ENCODE measurements at regions not wholly inside any gene's neighbourhood (a gene's known extent, or its start where the extent isn't known, plus 50 kb on each side); places are given as distances from the start of the nearest gene placed in this dataset.

- Histone ChIP-seq H3K27ac (ENCODE audit: low read depth, low read length, poor library complexity, severe bottlenecking) (no peak overlapping the region), H3K9me2 (ENCODE audit: insufficient read depth, low read length) (no peaks in the 10 kb centered on the region), H3K79me2 (ENCODE audit: insufficient read depth, low read depth, low read length) (no peaks in the 10 kb centered on the region), H2AFZ (ENCODE audit: low read length) (no peak overlapping the region), H3K36me3 (ENCODE audit: insufficient read depth, low read length) (no peaks in the 10 kb centered on the region), H4K20me1 (ENCODE audit: insufficient read depth, low read length) (no peaks in the 10 kb centered on the region), H3K9me3 (ENCODE audit: low read length) (no peaks in the 10 kb centered on the region), H3K4me1 (ENCODE audit: insufficient read depth, low read length, poor library complexity, severe bottlenecking) (no peaks in the 10 kb centered on the region), H3K4me3 (ENCODE audit: low read depth, low read length, poor library complexity, severe bottlenecking) (no peak overlapping the region), H3K4me2 (ENCODE audit: low read length) (no peak overlapping the region)
- ChIA-PET CTCF (ENCODE audit: unreplicated experiment) (no interaction called here), POLR2A (no interaction called here)
- TF ChIP-seq CTCF (conservative IDR thresholded peaks at IDR 0.05; ENCODE audit: low read length) (no peak), EZH2phosphoT487 (IDR thresholded peaks at IDR 0.05; ENCODE audit: borderline replicate concordance, low read depth, low read length) (no peak)
- no peak for DNase-seq (ENCODE audit: low spot score)
- intact Hi-C loops (cut with micrococcal nuclease; ENCODE audit: unreplicated experiment), result no loop called here
- no TSS peak for BruUV-seq (replicated peaks)
These were observed 189.5 kb upstream of the SLC10A2 start for GRCh38 chr13:103255587-103256301.

GRCh38 chr13:103250071-103250470 lies 183.9 kb upstream of the SLC10A2 start:
- no peak for TF ChIP-seq EZH2phosphoT487 (IDR thresholded peaks at IDR 0.05; ENCODE audit: borderline replicate concordance, low read depth, low read length)
- no peak for TF ChIP-seq CTCF (conservative IDR thresholded peaks at IDR 0.05; ENCODE audit: low read length)
- no TSS peak for BruUV-seq (replicated peaks)

GRCh38 chr13:103246581-103247200 lies 180.5 kb upstream of the SLC10A2 start:
- no peaks in the 10 kb centered on the region for H3K9me3 ChIP-seq (ENCODE audit: low read length)
- ChIA-PET CTCF (ENCODE audit: unreplicated experiment) (no interaction called here), POLR2A (interaction anchor here (1.0 kb wide), 1 partner anchor 9 kb away, joined by 3 read pairs; no protein-coding TSS in a partner anchor)
- H3K4me1 ChIP-seq (ENCODE audit: insufficient read depth, low read length, poor library complexity, severe bottlenecking), result no peaks in the 10 kb centered on the region
- TF ChIP-seq CTCF (conservative IDR thresholded peaks at IDR 0.05; ENCODE audit: low read length) (no peak), EZH2phosphoT487 (IDR thresholded peaks at IDR 0.05; ENCODE audit: borderline replicate concordance, low read depth, low read length) (no peak)
- no peaks in the 10 kb centered on the region for H4K20me1 ChIP-seq (ENCODE audit: insufficient read depth, low read length)
- no peak overlapping the region for H3K4me3 ChIP-seq (ENCODE audit: low read depth, low read length, poor library complexity, severe bottlenecking)
- no peaks in the 10 kb centered on the region for H3K9me2 ChIP-seq (ENCODE audit: insufficient read depth, low read length)
- no peak overlapping the region for H2AFZ ChIP-seq (ENCODE audit: low read length)
- no peak overlapping the region for H3K4me2 ChIP-seq (ENCODE audit: low read length)
- H3K27ac ChIP-seq (ENCODE audit: low read depth, low read length, poor library complexity, severe bottlenecking), result no peak overlapping the region
- no TSS peak for BruUV-seq (replicated peaks)
- DNase-seq (ENCODE audit: low spot score), result no peak
- intact Hi-C loops (cut with micrococcal nuclease; ENCODE audit: unreplicated experiment), result no loop called here
- H3K79me2 ChIP-seq (ENCODE audit: insufficient read depth, low read depth, low read length), result no peaks in the 10 kb centered on the region
- H3K36me3 ChIP-seq (ENCODE audit: insufficient read depth, low read length), result no peaks in the 10 kb centered on the region

More at GRCh38 chr13:103250071-103250470, 183.9 kb upstream of the SLC10A2 start:
- H4K20me1 ChIP-seq (ENCODE audit: insufficient read depth, low read length), result no peaks in the 10 kb centered on the region
- H3K9me2 ChIP-seq (ENCODE audit: insufficient read depth, low read length), result no peaks in the 10 kb centered on the region
- no peak overlapping the region for H3K27ac ChIP-seq (ENCODE audit: low read depth, low read length, poor library complexity, severe bottlenecking)
- no peak overlapping the region for H3K4me2 ChIP-seq (ENCODE audit: low read length)
- CTCF ChIA-PET (ENCODE audit: unreplicated experiment), result no interaction called here
- no peaks in the 10 kb centered on the region for H3K4me1 ChIP-seq (ENCODE audit: insufficient read depth, low read length, poor library complexity, severe bottlenecking)
- POLR2A ChIA-PET, result no interaction called here
- intact Hi-C loops (cut with micrococcal nuclease; ENCODE audit: unreplicated experiment), result no loop called here
- no peaks in the 10 kb centered on the region for H3K9me3 ChIP-seq (ENCODE audit: low read length)
- no peak overlapping the region for H2AFZ ChIP-seq (ENCODE audit: low read length)
- no peaks in the 10 kb centered on the region for H3K36me3 ChIP-seq (ENCODE audit: insufficient read depth, low read length)
- DNase-seq (ENCODE audit: low spot score), result no peak
- no peak overlapping the region for H3K4me3 ChIP-seq (ENCODE audit: low read depth, low read length, poor library complexity, severe bottlenecking)
- no peaks in the 10 kb centered on the region for H3K79me2 ChIP-seq (ENCODE audit: insufficient read depth, low read depth, low read length)

Data from OCI-LY7 (cell line).